Dermis microvascular lymphatic vessel endothelial cell (primary cell): ENCODE measurements at regions not wholly inside any gene's neighbourhood (a gene's known extent, or its start where the extent isn't known, plus 50 kb on each side); places are given as distances from the start of the nearest gene placed in this dataset.

ENCODE experiments used
- DNase-seq, 2 donors: peaks; one replicate each; pipeline versions ENCODE4 v3.0.0 to v3.0.0-alpha.2; 2010; ENCODE audit warnings: low read depth in 2 of 2

DNA sequence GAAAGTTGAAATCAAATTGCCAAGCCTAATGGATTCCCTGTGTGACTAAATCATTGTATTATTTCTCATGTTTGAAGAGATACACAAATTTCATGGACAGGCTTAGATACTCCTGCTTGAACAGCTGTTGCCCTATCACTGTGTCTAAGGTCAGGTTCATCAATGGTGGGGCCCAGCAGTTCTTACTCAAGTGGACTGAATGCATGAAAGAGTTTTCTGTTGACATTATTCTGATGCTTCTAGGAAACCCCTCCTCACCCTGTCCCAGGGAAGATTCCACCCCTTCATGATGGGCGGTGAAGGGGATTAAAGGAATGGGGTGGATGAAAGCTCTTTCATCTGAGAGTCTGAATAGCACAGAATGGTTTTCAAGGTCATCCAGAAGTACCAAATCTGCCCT, 148.8 kb downstream of the INO80D start:
- DNase-seq, result no peak

GRCh38 chr2:205936446-205936845, 149.5 kb downstream of the INO80D start:
- no peak for DNase-seq

GRCh38 chr2:205934443-205934842, 151.5 kb downstream of the INO80D start:
- peak in 1 of 2 donors; percentile 24 for DNase-seq

- DNase-seq, result no peak
Observed at GRCh38 chr2:205932861-205933260, 153.1 kb downstream of the INO80D start.

DNA sequence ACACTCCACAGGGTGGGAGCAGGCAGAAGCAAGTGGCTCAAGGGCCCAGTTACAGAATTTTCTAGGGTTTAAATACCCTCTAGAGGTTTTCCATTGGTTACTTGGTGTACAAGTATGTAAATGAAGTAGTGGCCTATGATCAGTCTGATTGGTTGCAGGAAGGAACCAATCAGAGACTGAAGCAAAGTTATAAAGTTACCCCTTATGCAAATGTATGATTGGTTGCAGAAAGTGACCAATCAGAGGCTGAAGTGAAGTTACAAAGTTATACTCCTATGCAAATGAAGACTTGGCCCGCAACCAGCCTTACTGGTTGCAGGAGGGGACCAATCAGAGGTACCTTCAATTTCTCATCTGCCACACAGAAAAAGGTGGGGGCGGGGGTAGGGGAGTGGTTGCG, 154.6 kb downstream of the INO80D start:
- no peak for DNase-seq

GRCh38 chr2:205930209-205930608, 155.8 kb downstream of the INO80D start:
- peak in 1 of 2 donors; percentile 75 for DNase-seq

DNA sequence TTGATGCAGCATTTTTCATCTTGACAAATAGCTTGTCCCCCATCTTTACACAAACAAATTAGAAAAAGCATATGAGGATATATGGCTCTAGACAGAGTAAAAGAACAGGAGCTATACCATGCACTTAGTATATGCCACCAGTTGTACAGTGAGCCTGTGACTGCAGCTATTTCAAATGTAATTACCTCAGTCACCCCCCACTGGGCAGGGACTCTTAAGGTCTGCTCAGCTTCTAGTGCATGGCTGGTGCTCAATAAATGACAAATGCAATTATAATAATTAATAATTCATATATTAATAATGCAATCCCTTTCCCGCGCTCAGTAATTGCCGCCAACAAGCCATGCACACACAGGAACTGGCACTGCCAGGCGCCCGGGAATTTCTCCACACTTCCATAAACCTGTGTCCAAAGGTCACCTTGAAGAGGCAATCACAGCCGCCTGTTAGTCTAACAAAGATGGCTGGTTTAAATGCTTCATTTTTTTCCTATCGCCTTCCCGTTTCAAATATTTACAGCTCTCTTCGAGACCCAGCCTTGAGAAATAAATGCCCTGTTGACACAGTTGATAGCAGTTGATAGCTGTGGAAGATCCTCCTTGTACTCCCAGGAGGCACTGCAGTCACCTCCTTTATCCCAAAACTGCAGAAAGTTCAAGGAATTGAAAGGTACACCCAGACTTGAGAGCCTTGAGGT, 156.6 kb downstream of the INO80D start:
- no peak for DNase-seq

DNA sequence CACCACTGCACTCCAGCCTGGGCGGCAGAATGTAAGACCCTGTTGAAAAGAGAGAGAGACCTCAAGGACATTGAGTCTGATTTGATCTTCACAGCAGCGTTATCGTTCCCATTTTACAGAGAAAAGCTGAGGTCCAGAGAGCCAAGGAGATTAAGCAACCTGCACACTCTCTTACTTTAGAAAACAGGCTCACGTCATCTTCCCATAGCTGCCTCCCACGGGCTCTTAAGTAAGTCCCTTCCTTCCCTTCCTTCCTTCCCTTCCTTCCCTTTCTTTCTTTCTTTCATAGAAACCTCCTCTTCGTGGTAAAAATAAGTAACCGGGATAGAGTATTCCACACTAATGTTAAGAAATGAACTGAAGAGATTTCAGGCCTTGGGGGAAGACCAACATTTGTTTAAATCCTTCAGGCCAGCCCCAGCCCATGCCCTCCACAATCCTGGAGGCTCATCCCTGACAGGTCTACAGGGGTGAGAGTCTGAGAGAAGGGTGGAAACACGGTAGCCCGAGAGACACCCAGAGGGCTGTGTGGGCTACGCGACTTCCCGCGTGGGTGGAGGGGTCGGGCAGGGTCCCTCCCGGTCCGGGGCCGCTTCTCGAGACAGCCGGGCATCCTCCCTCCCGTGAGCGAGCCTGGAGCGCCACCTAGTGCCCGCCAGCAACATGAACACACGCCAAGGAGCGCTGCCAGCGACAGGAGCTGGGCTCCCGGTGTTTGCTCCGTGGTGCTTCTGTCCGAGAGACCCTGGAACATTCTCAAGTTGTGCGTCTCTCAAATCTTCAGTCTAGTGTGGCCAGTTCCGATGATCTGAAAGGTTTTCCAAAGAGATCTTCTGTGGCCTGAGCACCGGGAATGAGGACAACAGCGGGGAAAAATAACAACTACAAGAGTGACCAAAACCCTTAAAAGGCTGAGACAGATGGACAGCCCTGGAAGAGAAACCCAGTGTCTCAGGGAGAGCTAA, 160.3 kb downstream of the INO80D start:
- DNase-seq, result peak; percentile 27 to 73

GRCh38 chr2:205924676-205925075, 161.3 kb downstream of the INO80D start:
- no peak for DNase-seq

DNA sequence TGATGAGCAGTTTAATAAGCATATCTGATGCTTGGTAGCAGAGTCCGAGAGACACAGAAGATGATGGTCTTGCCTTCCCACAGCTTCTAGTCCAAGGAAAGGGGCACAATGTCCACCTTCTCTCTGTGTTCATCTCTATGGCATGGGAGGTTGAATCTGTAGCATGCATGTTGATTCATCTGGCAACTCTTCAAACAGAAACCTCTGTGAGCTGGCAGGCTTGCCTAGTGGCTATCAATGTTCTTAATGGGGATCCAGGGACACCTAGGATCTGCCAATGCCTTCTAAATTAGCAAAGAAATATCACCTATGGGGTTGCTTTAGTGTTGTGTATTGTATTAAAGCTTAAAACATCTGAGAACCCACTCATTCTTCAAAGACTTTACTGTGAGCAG, 170.8 kb downstream of the INO80D start:
- DNase-seq, result no peak

GRCh38 chr2:205914213-205915129, 171.5 kb downstream of the INO80D start:
- no peak for DNase-seq

GRCh38 chr2:205913668-205914067, 172.3 kb downstream of the INO80D start:
- no peak for DNase-seq

DNA sequence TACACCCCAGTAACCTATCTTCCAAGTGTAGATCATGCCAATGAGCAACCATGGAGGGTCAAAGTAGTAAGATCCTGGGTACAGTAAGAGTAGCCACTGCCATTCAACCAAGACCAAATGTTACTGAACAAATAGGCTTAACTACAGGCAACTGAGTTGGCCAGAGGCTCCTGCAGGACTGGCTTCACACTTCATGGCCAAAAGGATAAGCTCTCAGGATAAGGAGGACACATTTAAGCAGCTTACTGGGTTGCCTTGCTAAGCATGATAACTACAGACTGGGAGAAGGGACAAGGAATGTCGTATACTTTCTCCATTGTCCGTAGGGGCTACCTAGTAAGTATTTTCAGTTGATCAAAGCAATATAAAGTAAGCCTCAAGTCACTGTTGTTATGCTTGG, 174.7 kb downstream of the INO80D start:
- no peak for DNase-seq

DNA sequence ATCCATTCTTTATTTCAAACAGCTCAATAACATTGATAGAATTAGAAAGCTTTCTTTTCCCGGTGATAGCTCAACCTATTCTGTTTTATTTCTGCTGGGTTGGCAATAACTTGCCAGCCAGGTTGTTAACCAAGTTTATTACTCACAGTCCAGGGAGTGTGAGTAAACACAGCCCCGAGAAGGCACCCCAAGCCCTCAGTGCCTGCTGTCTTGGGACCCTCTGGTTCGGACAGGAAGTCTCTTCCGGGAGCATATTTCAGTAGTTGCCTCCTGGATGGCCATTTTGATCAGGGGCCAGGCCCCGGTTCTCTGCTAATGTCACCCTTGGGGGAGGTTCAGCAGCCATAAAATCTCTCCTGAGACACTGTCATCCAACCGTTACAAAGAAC, 176.8 kb downstream of the INO80D start:
- DNase-seq, result no peak

DNA sequence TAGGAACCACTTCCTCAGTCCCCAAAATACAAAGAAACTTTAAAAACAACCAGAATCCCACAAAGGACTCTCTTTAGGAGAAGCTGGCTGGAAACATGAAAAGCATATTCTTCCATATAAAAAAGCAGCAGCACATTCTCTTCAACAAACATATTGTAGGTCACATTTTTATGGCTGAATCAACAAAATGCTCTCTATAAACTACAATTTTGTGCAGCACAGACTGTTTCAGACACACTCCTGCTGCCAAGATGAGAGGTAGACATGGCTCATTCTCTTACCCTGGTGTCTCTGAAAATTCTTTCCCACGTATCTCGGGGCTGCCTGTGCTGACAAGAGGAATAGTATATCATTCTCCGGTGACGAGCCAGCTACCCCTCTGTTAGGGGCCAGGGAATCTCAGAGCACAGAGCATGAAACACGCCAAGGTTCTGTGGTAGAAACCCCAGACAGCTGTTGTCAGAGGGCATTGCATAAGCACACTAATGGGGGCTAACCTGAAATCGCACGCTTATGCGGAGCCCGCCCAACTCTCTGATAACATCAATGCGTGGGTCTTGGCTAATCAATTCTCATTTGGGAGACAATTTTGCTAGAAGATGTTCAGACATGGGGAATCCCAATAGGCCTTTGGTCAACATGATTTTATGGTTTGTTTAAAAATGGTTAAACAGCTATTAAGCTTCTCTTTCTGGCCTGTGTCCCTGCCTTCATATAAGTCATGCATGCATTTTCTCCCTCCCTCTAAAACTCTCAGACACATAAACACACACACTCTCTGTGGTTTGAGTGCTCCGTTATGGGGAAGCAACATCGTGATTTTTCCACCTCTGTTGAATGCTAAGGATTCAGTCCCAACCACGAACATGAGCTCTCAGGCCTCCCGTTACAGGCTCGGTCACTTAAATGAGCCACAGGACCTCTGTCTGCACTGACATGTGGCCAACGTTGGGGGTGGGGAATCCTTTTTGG, 177.5 kb downstream of the INO80D start:
- DNase-seq, result no peak

GRCh38 chr2:205906419-205906818, 179.6 kb downstream of the INO80D start:
- no peak for DNase-seq

DNA sequence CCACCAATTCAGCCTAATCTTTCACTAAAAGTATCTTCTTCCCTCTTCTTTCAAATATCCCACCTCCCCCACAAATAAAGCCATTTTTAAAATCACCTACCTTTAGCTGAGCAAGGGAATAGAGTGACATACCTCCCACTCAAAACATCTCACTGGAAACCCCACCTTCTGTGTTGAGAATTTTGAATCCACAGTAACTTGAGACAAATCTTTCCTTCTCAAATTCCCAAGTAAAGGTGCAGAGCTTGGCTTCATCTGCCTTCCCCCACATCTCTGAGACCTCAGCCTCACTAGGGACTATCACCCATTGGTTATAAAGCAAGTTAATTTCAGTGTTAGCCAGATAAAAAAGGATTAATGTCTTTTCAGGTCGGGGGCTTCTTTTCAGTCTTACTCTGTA, 180.4 kb downstream of the INO80D start:
- no peak for DNase-seq

DNA sequence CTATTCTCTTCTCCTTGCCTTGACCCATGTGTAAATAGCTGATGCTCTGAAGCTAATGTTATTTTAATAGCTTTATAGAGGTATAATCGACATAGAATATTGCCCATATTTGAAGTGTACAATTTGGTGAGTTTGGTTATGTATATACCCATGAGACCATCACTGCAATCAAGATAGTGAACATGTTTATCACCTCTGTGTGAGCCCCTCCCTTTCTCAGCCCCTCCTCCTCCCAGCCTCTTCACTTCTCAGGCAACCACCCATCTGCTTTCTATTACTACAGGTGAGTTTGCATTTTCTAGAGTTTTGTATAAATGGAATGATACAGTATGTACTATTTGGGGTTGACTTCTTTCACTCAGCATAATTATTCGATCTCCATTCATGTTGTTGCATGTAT, 181.1 kb downstream of the INO80D start:
- DNase-seq, result no peak

- DNase-seq, result peak; percentile 55 to 69
Observed at GRCh38 chr2:205903549-205904129, 182.3 kb downstream of the INO80D start.

DNA sequence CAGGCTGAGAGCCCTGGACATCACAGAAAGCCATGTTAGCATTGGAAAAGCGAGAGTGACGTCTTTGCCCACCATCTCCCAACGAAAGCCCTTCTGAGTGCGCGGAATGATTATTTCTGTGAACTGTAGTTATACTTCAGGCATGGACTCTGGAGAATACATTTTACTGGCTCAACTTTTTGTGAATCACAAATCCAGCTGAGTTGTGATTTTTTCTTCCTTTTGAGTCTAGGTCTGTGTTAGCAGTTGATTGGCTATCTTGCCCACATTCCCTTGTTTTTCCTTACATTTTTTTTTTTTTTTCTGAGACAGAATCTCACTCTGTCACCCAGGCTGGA, 183.1 kb downstream of the INO80D start:
- no peak for DNase-seq
